HEK293 (cell line): ENCODE measurements at regions not wholly inside any gene's neighbourhood (a gene's known extent, or its start where the extent isn't known, plus 50 kb on each side); places are given as distances from the start of the nearest gene placed in this dataset.

Source experiments
- CTCF ChIA-PET: fragments of 350-600 bp; formaldehyde crosslinking; extraction: SDS; loops from one replicate; lab custom pipeline; 2021; ENCODE audit warnings: antibody characterized with exemption; lab: Yijun Ruan, JAX
- POLR2A ChIA-PET: fragments of 300-600 bp; formaldehyde crosslinking; extraction: SDS; loops from one replicate; lab custom pipeline; 2020; ENCODE audit warnings: antibody characterized with exemption, inconsistent platforms; lab: Yijun Ruan, JAX
- H3K27ac ChIP-seq: fragments of 200-500 bp; sonication (Bioruptor generic); 2 replicates; pipeline ENCODE4 v1.5.1; 2014; ENCODE audit warnings: low read depth, low read length, control low read depth, inconsistent platforms; ENCODE audit errors: extremely low read depth
- H3K36me3 ChIP-seq, 2 experiments: fragments of 200-500 bp in 1 of 2; sonication (Bioruptor generic) in 1 of 2; 1 replicate in 1 of 2; 2 replicates in 1 of 2; pipeline ENCODE4 v1.5.1; 2014 to 2017; ENCODE audit warnings: inconsistent platforms in 2 of 2, low read length in 2 of 2; ENCODE audit not compliant: control insufficient read depth in 2 of 2, insufficient read depth in 1 of 2
- H3K4me1 ChIP-seq: fragments of 200-500 bp; sonication (Bioruptor generic); 2 replicates; pipeline ENCODE4 v1.5.1; 2014; ENCODE audit warnings: mild to moderate bottlenecking, low read length, inconsistent platforms; ENCODE audit not compliant: control insufficient read depth, insufficient read depth
- H3K4me3 ChIP-seq: 2 replicates; pipeline ENCODE4 v1.5.1; 2011; ENCODE audit warnings: low read depth, mild to moderate bottlenecking, control low read depth, low read length, moderate library complexity
- H3K9me3 ChIP-seq: fragments of 200-500 bp; sonication (Bioruptor generic); 2 replicates; pipeline ENCODE4 v1.5.1; 2014; ENCODE audit warnings: low read depth, low read length, inconsistent platforms; ENCODE audit not compliant: control insufficient read depth, insufficient read depth
- FEZF1 ChIP-seq: fragments of 450-650 bp; formaldehyde crosslinking; IDR thresholded peaks from 2 replicates; pipeline ENCODE4 v1.5.1; 2016; ENCODE audit warnings: missing biosample characterization, missing genetic modification characterization
- HOXA7 ChIP-seq: sonication (generic); formaldehyde crosslinking; IDR thresholded peaks from 2 replicates; pipeline ENCODE4 v1.8.1; 2022; ENCODE audit warnings: missing genetic modification reagents, borderline replicate concordance
- HOXC10 ChIP-seq: sonication (generic); formaldehyde crosslinking; IDR thresholded peaks from 2 replicates; pipeline ENCODE4 v1.8.1; 2023; ENCODE audit warnings: mild to moderate bottlenecking, missing genetic modification reagents
- HOXD13 ChIP-seq: sonication (generic); formaldehyde crosslinking; IDR thresholded peaks from 2 replicates; pipeline ENCODE4 v1.8.0; 2022; ENCODE audit warnings: missing genetic modification reagents, borderline replicate concordance
- KLF7 ChIP-seq: fragments of 450-650 bp; formaldehyde crosslinking; IDR thresholded peaks from 2 replicates; pipeline ENCODE4 v1.5.1; 2016; ENCODE audit warnings: missing biosample characterization, missing genetic modification characterization, borderline replicate concordance
- ZFP3 ChIP-seq: fragments of 450-650 bp; formaldehyde crosslinking; IDR thresholded peaks from 2 replicates; pipeline ENCODE4 v1.5.1; 2016; ENCODE audit warnings: low read depth, missing biosample characterization, missing genetic modification characterization
- ZNF112 ChIP-seq: fragments of 450-650 bp; formaldehyde crosslinking; IDR thresholded peaks from 2 replicates; pipeline ENCODE4 v1.5.0; 2017; ENCODE audit warnings: missing biosample characterization, missing genetic modification characterization
- ZNF132 ChIP-seq: fragments of 450-650 bp; formaldehyde crosslinking; IDR thresholded peaks from 2 replicates; pipeline ENCODE4 v1.5.1; 2017; ENCODE audit warnings: missing biosample characterization, missing genetic modification characterization, borderline replicate concordance
- ZNF239 ChIP-seq: fragments of 450-650 bp; formaldehyde crosslinking; IDR thresholded peaks from 2 replicates; pipeline ENCODE4 v1.5.1; 2016; ENCODE audit warnings: missing biosample characterization, missing genetic modification characterization
- ZNF24 ChIP-seq: fragments of 450-650 bp; formaldehyde crosslinking; IDR thresholded peaks from 2 replicates; pipeline ENCODE4 v1.5.1; 2016; ENCODE audit warnings: missing biosample characterization, missing genetic modification characterization
- ZNF292 ChIP-seq: fragments of 450-650 bp; formaldehyde crosslinking; IDR thresholded peaks from 2 replicates; pipeline ENCODE4 v1.5.1; 2016; ENCODE audit warnings: low read depth, missing biosample characterization, missing genetic modification characterization, borderline replicate concordance
- ZNF404 ChIP-seq: fragments of 450-650 bp; formaldehyde crosslinking; IDR thresholded peaks from 2 replicates; pipeline ENCODE4 v1.5.1; 2017; ENCODE audit warnings: missing biosample characterization, missing genetic modification characterization
- ZNF473 ChIP-seq: fragments of 450-650 bp; formaldehyde crosslinking; IDR thresholded peaks from 2 replicates; pipeline ENCODE4 v1.5.1; 2017; ENCODE audit warnings: missing biosample characterization, missing genetic modification characterization
- ZNF510 ChIP-seq: fragments of 450-650 bp; formaldehyde crosslinking; IDR thresholded peaks from 2 replicates; pipeline ENCODE4 v1.5.1; 2018; ENCODE audit warnings: mild to moderate bottlenecking, missing genetic modification characterization, missing biosample characterization; ENCODE audit not compliant: insufficient replicate concordance
- ZNF621 ChIP-seq: fragments of 450-650 bp; formaldehyde crosslinking; IDR thresholded peaks from 2 replicates; pipeline ENCODE4 v1.5.1; 2017; ENCODE audit warnings: missing biosample characterization, missing genetic modification characterization
- ZNF664 ChIP-seq: fragments of 450-650 bp; formaldehyde crosslinking; IDR thresholded peaks from 2 replicates; pipeline ENCODE4 v1.5.1; 2016; ENCODE audit warnings: missing biosample characterization, missing genetic modification characterization
- ZNF776 ChIP-seq: fragments of 450-650 bp; formaldehyde crosslinking; IDR thresholded peaks from 2 replicates; pipeline ENCODE4 v1.5.0; 2017; ENCODE audit warnings: missing biosample characterization, missing genetic modification characterization, borderline replicate concordance
- ZNF791 ChIP-seq: fragments of 450-650 bp; formaldehyde crosslinking; IDR thresholded peaks from 2 replicates; pipeline ENCODE4 v1.5.1; 2016; ENCODE audit warnings: missing biosample characterization, missing genetic modification characterization
- ZNF792 ChIP-seq: fragments of 450-650 bp; formaldehyde crosslinking; IDR thresholded peaks from 2 replicates; pipeline ENCODE4 v1.5.1; 2016; ENCODE audit warnings: missing biosample characterization, missing genetic modification characterization
- ZNF837 ChIP-seq: fragments of 450-650 bp; formaldehyde crosslinking; IDR thresholded peaks from 2 replicates; pipeline ENCODE4 v1.5.1; 2016; ENCODE audit warnings: missing biosample characterization, missing genetic modification characterization
- TF ChIP-seq, protein P1 (sequence below): fragments of 450-650 bp; IDR thresholded peaks from 2 replicates; pipeline ENCODE4 v1.5.1; 2018; ENCODE audit warnings: missing biosample characterization, mild to moderate bottlenecking, missing genetic modification characterization
- TF ChIP-seq, protein P2 (sequence below): fragments of 450-650 bp; formaldehyde crosslinking; IDR thresholded peaks from 2 replicates; pipeline ENCODE4 v1.5.1; 2016; ENCODE audit warnings: missing biosample characterization, missing genetic modification characterization
- TF ChIP-seq, protein P3 (sequence below): fragments of 450-650 bp; formaldehyde crosslinking; IDR thresholded peaks from 2 replicates; pipeline ENCODE4 v1.5.1; 2016; ENCODE audit warnings: missing biosample characterization, missing genetic modification characterization
- TF ChIP-seq, protein P4 (sequence below): sonication (generic); formaldehyde crosslinking; IDR thresholded peaks from 2 replicates; pipeline ENCODE4 v1.8.1; 2022; ENCODE audit warnings: mild to moderate bottlenecking, moderate library complexity, missing genetic modification reagents

DNA sequence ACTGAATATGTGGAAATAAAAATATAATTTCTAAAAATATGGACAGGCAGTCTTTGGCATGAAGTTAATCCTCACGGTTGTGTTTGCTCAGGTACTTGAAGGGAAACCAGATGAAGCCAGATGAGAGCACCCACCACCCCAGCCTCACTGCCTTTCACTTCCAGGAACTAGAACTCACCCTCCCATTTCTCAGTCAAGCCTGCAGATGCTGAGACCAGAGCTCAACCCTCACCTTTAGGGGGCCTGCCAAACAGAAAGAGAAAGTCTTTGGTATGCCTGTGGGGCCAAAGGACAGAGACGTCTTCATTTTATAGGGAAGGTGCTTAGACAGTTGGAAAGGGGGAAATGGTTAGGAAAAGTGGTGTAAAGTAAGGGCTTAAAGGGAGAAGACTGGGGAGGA lies 252.8 kb upstream of the PLET1 start (continued):
- TF ChIP-seq, protein P1, sequence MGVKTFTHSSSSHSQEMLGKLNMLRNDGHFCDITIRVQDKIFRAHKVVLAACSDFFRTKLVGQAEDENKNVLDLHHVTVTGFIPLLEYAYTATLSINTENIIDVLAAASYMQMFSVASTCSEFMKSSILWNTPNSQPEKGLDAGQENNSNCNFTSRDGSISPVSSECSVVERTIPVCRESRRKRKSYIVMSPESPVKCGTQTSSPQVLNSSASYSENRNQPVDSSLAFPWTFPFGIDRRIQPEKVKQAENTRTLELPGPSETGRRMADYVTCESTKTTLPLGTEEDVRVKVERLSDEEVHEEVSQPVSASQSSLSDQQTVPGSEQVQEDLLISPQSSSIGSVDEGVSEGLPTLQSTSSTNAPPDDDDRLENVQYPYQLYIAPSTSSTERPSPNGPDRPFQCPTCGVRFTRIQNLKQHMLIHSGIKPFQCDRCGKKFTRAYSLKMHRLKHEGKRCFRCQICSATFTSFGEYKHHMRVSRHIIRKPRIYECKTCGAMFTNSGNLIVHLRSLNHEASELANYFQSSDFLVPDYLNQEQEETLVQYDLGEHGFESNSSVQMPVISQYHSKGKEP: no peak
- TF ChIP-seq ZNF404 (tag by site-specific recombination): no peak
- TF ChIP-seq ZNF239 (tag by site-specific recombination): no peak

DNA sequence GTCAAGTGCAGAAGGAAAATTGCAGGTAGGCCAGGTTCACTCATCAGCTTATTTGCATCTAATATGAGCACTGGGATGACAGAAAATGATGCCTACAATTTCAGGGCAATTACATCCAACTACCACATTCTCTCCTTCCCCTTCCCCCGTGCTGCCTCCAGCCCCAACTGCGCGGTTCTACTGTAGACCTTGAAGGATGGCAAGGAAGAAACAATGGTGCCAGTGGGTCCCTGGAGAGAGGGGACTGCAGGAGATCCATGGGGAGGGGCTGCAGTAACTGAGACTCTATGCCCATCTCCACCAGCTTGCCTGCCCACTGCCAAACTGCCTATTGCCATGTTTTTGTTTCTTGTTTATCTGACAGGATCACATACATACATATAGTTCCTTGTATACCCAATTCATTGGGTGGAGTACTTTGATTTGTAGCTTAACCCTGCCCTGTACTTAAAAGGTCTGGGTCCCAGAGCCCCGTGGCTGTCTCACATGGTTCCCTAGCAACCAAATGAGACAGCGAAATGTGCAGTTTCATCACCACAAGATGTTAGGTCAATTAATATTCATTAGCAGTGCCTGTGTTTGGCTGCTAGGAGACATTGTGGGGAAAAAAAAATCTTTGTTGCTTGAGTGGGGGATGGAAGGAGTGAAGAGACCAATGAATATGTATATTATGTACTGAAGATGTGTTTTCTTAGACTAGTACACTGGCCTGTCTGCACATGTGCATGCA lies 253.5 kb upstream of the PLET1 start:
- Histone ChIP-seq H3K4me3 (no peak overlapping the region), H3K4me1 (no peaks in the 10 kb centered on the region), H3K36me3 (no peaks in the 10 kb centered on the region)
- POLR2A ChIA-PET: no interaction called here
- TF ChIP-seq HOXC10 (CRISPR knock-in tag): no peak
- TF ChIP-seq, protein P2, sequence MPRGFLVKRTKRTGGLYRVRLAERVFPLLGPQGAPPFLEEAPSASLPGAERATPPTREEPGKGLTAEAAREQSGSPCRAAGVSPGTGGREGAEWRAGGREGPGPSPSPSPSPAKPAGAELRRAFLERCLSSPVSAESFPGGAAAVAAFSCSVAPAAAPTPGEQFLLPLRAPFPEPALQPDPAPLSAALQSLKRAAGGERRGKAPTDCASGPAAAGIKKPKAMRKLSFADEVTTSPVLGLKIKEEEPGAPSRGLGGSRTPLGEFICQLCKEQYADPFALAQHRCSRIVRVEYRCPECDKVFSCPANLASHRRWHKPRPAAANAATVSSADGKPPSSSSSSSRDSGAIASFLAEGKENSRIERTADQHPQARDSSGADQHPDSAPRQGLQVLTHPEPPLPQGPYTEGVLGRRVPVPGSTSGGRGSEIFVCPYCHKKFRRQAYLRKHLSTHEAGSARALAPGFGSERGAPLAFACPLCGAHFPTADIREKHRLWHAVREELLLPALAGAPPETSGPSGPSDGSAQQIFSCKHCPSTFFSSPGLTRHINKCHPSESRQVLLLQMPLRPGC (tag by site-specific recombination): no peak
- no peak for TF ChIP-seq FEZF1 (tag by site-specific recombination)
- TF ChIP-seq HOXA7 (CRISPR knock-in tag): no peak
- TF ChIP-seq, protein P3, sequence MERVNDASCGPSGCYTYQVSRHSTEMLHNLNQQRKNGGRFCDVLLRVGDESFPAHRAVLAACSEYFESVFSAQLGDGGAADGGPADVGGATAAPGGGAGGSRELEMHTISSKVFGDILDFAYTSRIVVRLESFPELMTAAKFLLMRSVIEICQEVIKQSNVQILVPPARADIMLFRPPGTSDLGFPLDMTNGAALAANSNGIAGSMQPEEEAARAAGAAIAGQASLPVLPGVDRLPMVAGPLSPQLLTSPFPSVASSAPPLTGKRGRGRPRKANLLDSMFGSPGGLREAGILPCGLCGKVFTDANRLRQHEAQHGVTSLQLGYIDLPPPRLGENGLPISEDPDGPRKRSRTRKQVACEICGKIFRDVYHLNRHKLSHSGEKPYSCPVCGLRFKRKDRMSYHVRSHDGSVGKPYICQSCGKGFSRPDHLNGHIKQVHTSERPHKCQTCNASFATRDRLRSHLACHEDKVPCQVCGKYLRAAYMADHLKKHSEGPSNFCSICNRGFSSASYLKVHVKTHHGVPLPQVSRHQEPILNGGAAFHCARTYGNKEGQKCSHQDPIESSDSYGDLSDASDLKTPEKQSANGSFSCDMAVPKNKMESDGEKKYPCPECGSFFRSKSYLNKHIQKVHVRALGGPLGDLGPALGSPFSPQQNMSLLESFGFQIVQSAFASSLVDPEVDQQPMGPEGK (tag by site-specific recombination): no peak
- TF ChIP-seq ZNF837 (tag by site-specific recombination): no peak
- TF ChIP-seq ZNF792: no peak
- TF ChIP-seq ZNF132 (tag by site-specific recombination): no peak
- no peak for TF ChIP-seq ZNF473 (tag by site-specific recombination)
- no peak for TF ChIP-seq ZNF791 (tag by site-specific recombination)
- TF ChIP-seq ZNF510: no peak
- TF ChIP-seq ZNF621 (tag by site-specific recombination): no peak
- TF ChIP-seq ZFP3: no peak
- TF ChIP-seq ZNF24: no peak
- no peak for TF ChIP-seq ZNF664 (tag by site-specific recombination)
- no peak for TF ChIP-seq KLF7 (tag by site-specific recombination)
- TF ChIP-seq, all 188 proteins: peak for 0
- CTCF ChIA-PET: no interaction called here
- Histone ChIP-seq H3K9me3 (no peaks in the 10 kb centered on the region), H3K27ac (no peak overlapping the region)

DNA sequence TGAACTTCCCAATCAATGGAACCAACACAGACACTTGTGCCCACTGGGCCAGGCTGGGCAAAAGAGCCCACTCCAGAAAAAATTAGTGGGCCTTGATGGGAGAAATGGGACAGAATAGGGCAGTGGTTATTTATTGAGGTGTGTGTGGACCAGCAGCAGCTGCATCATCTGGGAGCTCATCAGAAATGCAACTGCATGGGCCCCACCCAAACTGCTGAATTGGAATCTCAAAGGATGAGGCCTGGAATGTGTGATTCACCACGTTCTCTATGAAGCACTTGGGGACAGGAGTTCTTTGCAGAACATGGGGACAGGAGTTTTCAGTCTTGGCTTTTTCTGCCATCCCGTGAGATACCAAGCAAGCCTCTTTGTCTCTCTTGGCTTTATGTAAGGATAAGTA lies 255.6 kb upstream of the PLET1 start:
- ChIA-PET CTCF (no interaction called here), POLR2A (no interaction called here)
- no peaks in the 10 kb centered on the region for H3K4me1 ChIP-seq
- no peaks in the 10 kb centered on the region for H3K9me3 ChIP-seq
- H3K27ac ChIP-seq: no peak overlapping the region
- TF ChIP-seq ZNF112 (tag by site-specific recombination): no peak
- no peak for TF ChIP-seq ZNF776
- no peak for TF ChIP-seq ZNF292 (tag by site-specific recombination)
- TF ChIP-seq, protein P4, sequence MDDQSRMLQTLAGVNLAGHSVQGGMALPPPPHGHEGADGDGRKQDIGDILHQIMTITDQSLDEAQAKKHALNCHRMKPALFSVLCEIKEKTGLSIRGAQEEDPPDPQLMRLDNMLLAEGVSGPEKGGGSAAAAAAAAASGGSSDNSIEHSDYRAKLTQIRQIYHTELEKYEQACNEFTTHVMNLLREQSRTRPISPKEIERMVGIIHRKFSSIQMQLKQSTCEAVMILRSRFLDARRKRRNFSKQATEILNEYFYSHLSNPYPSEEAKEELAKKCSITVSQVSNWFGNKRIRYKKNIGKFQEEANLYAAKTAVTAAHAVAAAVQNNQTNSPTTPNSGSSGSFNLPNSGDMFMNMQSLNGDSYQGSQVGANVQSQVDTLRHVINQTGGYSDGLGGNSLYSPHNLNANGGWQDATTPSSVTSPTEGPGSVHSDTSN (CRISPR knock-in tag): no peak
- no peak for TF ChIP-seq HOXD13 (CRISPR knock-in tag)
- no peaks in the 10 kb centered on the region for H3K36me3 ChIP-seq
- H3K4me3 ChIP-seq: no peak overlapping the region
